Osteoblast (primary cell): ENCODE measurements at regions not wholly inside any gene's neighbourhood (a gene's known extent, or its start where the extent isn't known, plus 50 kb on each side); places are given as distances from the start of the nearest gene placed in this dataset.

Experiments
- DNase-seq: peaks from one replicate; pipeline ENCODE4 v3.0.0; 2011; ENCODE audit warnings: low spot score, mixed read lengths; ENCODE audit not compliant: insufficient read length; ENCODE audit errors: missing footprints
- H2AFZ ChIP-seq: 2 replicates; pipeline ENCODE4 v1.6.0; 2011; ENCODE audit warnings: mild to moderate bottlenecking, low read length
- H3K27ac ChIP-seq: 2 replicates; pipeline ENCODE4 v1.5.1; 2011; ENCODE audit warnings: mild to moderate bottlenecking, low read depth, low read length, moderate library complexity
- H3K27me3 ChIP-seq: 2 replicates; pipeline ENCODE4 v1.6.0; 2012; ENCODE audit warnings: mild to moderate bottlenecking, control low read depth, inconsistent platforms, low read length, moderate library complexity; ENCODE audit not compliant: insufficient read depth
- H3K36me3 ChIP-seq: 2 replicates; pipeline ENCODE4 v1.5.1; 2011; ENCODE audit warnings: mild to moderate bottlenecking, low read length, control low read depth, moderate library complexity; ENCODE audit not compliant: insufficient read depth
- H3K4me1 ChIP-seq: 2 replicates; pipeline ENCODE4 v1.5.1; 2011; ENCODE audit warnings: mild to moderate bottlenecking, low read length, control low read depth, moderate library complexity; ENCODE audit not compliant: insufficient read depth
- H3K4me2 ChIP-seq: 2 replicates; pipeline ENCODE4 v1.6.0; 2011; ENCODE audit warnings: mild to moderate bottlenecking, low read length; ENCODE audit not compliant: insufficient read depth
- H3K4me3 ChIP-seq: fragments of 200-600 bp; sonication (generic); 3 replicates; pipeline ENCODE4 v1.5.1; 2012; ENCODE audit warnings: mild to moderate bottlenecking, low read length, inconsistent platforms; ENCODE audit not compliant: insufficient read depth
- H3K79me2 ChIP-seq: 2 replicates; pipeline ENCODE4 v1.6.0; 2012; ENCODE audit warnings: mild to moderate bottlenecking, low read length, control low read depth, inconsistent platforms; ENCODE audit not compliant: insufficient read depth
- H3K9me3 ChIP-seq: 2 replicates; pipeline ENCODE4 v1.5.1; 2011; ENCODE audit warnings: low read depth, low read length, control low read depth
- H4K20me1 ChIP-seq: 2 replicates; pipeline ENCODE4 v1.6.0; 2012; ENCODE audit warnings: mild to moderate bottlenecking, low read length, control low read depth; ENCODE audit not compliant: insufficient read depth
- CTCF ChIP-seq: IDR thresholded peaks from 2 replicates; pipeline ENCODE4 v1.5.1; 2011; ENCODE audit warnings: mild to moderate bottlenecking, low read depth, low read length, moderate library complexity; ENCODE audit errors: extremely low read depth

- Histone ChIP-seq H4K20me1 (no peaks in the 10 kb centered on the region), H3K4me3 (no peak overlapping the region), H3K9me3 (no peaks in the 10 kb centered on the region), H3K4me1 (peaks cover 47% of the 10 kb centered on the region), H3K4me2 (no peak overlapping the region), H3K27me3 (no peaks in the 10 kb centered on the region), H3K36me3 (no peaks in the 10 kb centered on the region), H3K27ac (peak overlapping the region; percentile 47), H3K79me2 (no peaks in the 10 kb centered on the region), H2AFZ (no peak overlapping the region)
- DNase-seq = peak; percentile 25
- no peak for TF ChIP-seq CTCF
These were observed 99.4 kb upstream of the TARS1 start for GRCh38 chr5:33341351-33341750.

GRCh38 chr5:33343676-33344327, 97.0 kb upstream of the TARS1 start:
- H3K36me3 ChIP-seq = no peaks in the 10 kb centered on the region
- H3K4me2 ChIP-seq = peak overlapping the region; percentile 43
- peak; percentile 46 for DNase-seq
- H3K4me1 ChIP-seq = peaks cover 28% of the 10 kb centered on the region
- H3K4me3 ChIP-seq = no peak overlapping the region
- no peaks in the 10 kb centered on the region for H3K27me3 ChIP-seq
- no peak overlapping the region for H2AFZ ChIP-seq
- peak overlapping the region; percentile 81 for H3K27ac ChIP-seq
- no peaks in the 10 kb centered on the region for H3K79me2 ChIP-seq
- no peaks in the 10 kb centered on the region for H4K20me1 ChIP-seq
- TF ChIP-seq CTCF = no peak
- H3K9me3 ChIP-seq = no peaks in the 10 kb centered on the region

GRCh38 chr5:33346534-33346933, 94.2 kb upstream of the TARS1 start:
- Histone ChIP-seq H4K20me1 (no peaks in the 10 kb centered on the region), H3K4me3 (no peak overlapping the region), H3K9me3 (no peaks in the 10 kb centered on the region), H3K36me3 (no peaks in the 10 kb centered on the region), H3K4me2 (no peak overlapping the region), H3K79me2 (no peaks in the 10 kb centered on the region), H3K27ac (no peak overlapping the region), H2AFZ (no peak overlapping the region), H3K27me3 (no peaks in the 10 kb centered on the region), H3K4me1 (peaks cover 15% of the 10 kb centered on the region)
- no peak for TF ChIP-seq CTCF
- no peak for DNase-seq

GRCh38 chr5:33361781-33362180, 79.0 kb upstream of the TARS1 start:
- TF ChIP-seq CTCF = no peak
- no peak for DNase-seq
- Histone ChIP-seq H3K79me2 (no peaks in the 10 kb centered on the region), H3K4me3 (no peak overlapping the region), H2AFZ (peak overlapping the region; percentile 23), H3K36me3 (no peaks in the 10 kb centered on the region), H3K4me1 (peaks cover 7% of the 10 kb centered on the region), H3K4me2 (no peak overlapping the region), H3K9me3 (no peaks in the 10 kb centered on the region), H3K27me3 (no peaks in the 10 kb centered on the region), H4K20me1 (no peaks in the 10 kb centered on the region), H3K27ac (no peak overlapping the region)
